ENCODE measurements at regions not wholly inside any gene's neighbourhood (a gene's known extent, or its start where the extent isn't known, plus 50 kb on each side); places are given as distances from the start of the nearest gene placed in this dataset.

GRCh38 chr3:102158080-102158740 is 276.6 kb upstream of the ZPLD1 start:
- Histone ChIP-seq H3K4me1 (peaks cover 5% of the 10 kb centered on the region), H3K27me3 (no peaks in the 10 kb centered on the region), H3K36me3 (no peaks in the 10 kb centered on the region), H3K9me3 (replicated peaks) (peaks cover 11% of the 10 kb centered on the region), H3K4me3 (no peak overlapping the region), H3K27ac (no peak overlapping the region)
- no peak for DNase-seq

GRCh38 chr3:102159810-102160451 is 274.9 kb upstream of the ZPLD1 start:
- no peaks in the 10 kb centered on the region for H3K27me3 ChIP-seq
- peaks cover 11% of the 10 kb centered on the region for H3K4me1 ChIP-seq
- DNase-seq, result no peak

GRCh38 chr3:102161384-102162006 is 273.3 kb upstream of the ZPLD1 start:
- no peak for DNase-seq

More at GRCh38 chr3:102159810-102160451, 274.9 kb upstream of the ZPLD1 start:
- H3K4me3 ChIP-seq, result no peak overlapping the region
- H3K36me3 ChIP-seq, result no peaks in the 10 kb centered on the region
- 0 out of 2 replicates have a peak, but pooled peaks cover 6% of the 10 kb centered on the region for H3K9me3 ChIP-seq (replicated peaks)
- no peak overlapping the region for H3K27ac ChIP-seq

GRCh38 chr3:102162251-102162650 is 272.6 kb upstream of the ZPLD1 start:
- Histone ChIP-seq H3K27ac (no peak overlapping the region), H3K27me3 (no peaks in the 10 kb centered on the region), H3K9me3 (replicated peaks) (no peaks in the 10 kb centered on the region), H3K4me1 (peaks cover 11% of the 10 kb centered on the region), H3K36me3 (no peaks in the 10 kb centered on the region), H3K4me3 (no peak overlapping the region)
- no peak for DNase-seq

More at GRCh38 chr3:102161384-102162006, 273.3 kb upstream of the ZPLD1 start:
- H3K27ac ChIP-seq, result no peak overlapping the region
- H3K9me3 ChIP-seq (replicated peaks), result 0 out of 2 replicates have a peak, but pooled peaks cover 6% of the 10 kb centered on the region
- H3K4me3 ChIP-seq, result no peak overlapping the region
- no peaks in the 10 kb centered on the region for H3K27me3 ChIP-seq
- H3K36me3 ChIP-seq, result no peaks in the 10 kb centered on the region
- H3K4me1 ChIP-seq, result peaks cover 11% of the 10 kb centered on the region

GRCh38 chr3:102163039-102163817 is 271.6 kb upstream of the ZPLD1 start:
- Histone ChIP-seq H3K27ac (no peak overlapping the region), H3K4me1 (peaks cover 11% of the 10 kb centered on the region), H3K27me3 (no peaks in the 10 kb centered on the region), H3K9me3 (replicated peaks) (no peaks in the 10 kb centered on the region), H3K36me3 (no peaks in the 10 kb centered on the region), H3K4me3 (no peak overlapping the region)
- DNase-seq, result peak; percentile 20 to 58

- Histone ChIP-seq H3K27ac (no peak overlapping the region), H3K4me3 (no peak overlapping the region), H3K27me3 (no peaks in the 10 kb centered on the region), H3K4me1 (peaks cover 11% of the 10 kb centered on the region), H3K36me3 (no peaks in the 10 kb centered on the region), H3K9me3 (replicated peaks) (no peaks in the 10 kb centered on the region)
- no peak for DNase-seq
Observed at GRCh38 chr3:102163818-102164154, 271.0 kb upstream of the ZPLD1 start.

- Histone ChIP-seq H3K36me3 (no peaks in the 10 kb centered on the region), H3K4me1 (peaks cover 11% of the 10 kb centered on the region), H3K27me3 (no peaks in the 10 kb centered on the region), H3K4me3 (no peak overlapping the region), H3K27ac (no peak overlapping the region), H3K9me3 (replicated peaks) (0 out of 2 replicates have a peak, but pooled peaks cover 3% of the 10 kb centered on the region)
- DNase-seq, result no peak
Observed at GRCh38 chr3:102165367-102165766, 269.4 kb upstream of the ZPLD1 start.

GRCh38 chr3:102169915-102170479 is 264.8 kb upstream of the ZPLD1 start:
- Histone ChIP-seq H3K4me1 (no peaks in the 10 kb centered on the region), H3K36me3 (no peaks in the 10 kb centered on the region), H3K9me3 (replicated peaks) (0 out of 2 replicates have a peak, but pooled peaks cover 3% of the 10 kb centered on the region), H3K27ac (no peak overlapping the region), H3K27me3 (no peaks in the 10 kb centered on the region), H3K4me3 (no peak overlapping the region)
- no peak for DNase-seq

GRCh38 chr3:102170545-102170944 is 264.3 kb upstream of the ZPLD1 start:
- DNase-seq, result no peak
- 0 out of 2 replicates have a peak, but pooled peaks cover 3% of the 10 kb centered on the region for H3K9me3 ChIP-seq (replicated peaks)
- H3K36me3 ChIP-seq, result no peaks in the 10 kb centered on the region
- H3K4me3 ChIP-seq, result no peak overlapping the region
- no peak overlapping the region for H3K27ac ChIP-seq
- H3K27me3 ChIP-seq, result no peaks in the 10 kb centered on the region
- no peaks in the 10 kb centered on the region for H3K4me1 ChIP-seq

GRCh38 chr3:102174312-102174712 is 260.5 kb upstream of the ZPLD1 start:
- Histone ChIP-seq H3K4me1 (0 out of 2 replicates have a peak, but pooled peaks cover 1% of the 10 kb centered on the region), H3K9me3 (replicated peaks) (0 out of 2 replicates have a peak, but pooled peaks cover 6% of the 10 kb centered on the region), H3K27ac (no peak overlapping the region), H3K36me3 (no peaks in the 10 kb centered on the region), H3K4me3 (no peak overlapping the region), H3K27me3 (no peaks in the 10 kb centered on the region)
- DNase-seq, result no peak

- DNase-seq, result no peak
- 0 out of 2 replicates have a peak, but pooled peaks cover 3% of the 10 kb centered on the region for H3K9me3 ChIP-seq (replicated peaks)
- H3K27me3 ChIP-seq, result no peaks in the 10 kb centered on the region
- H3K27ac ChIP-seq, result no peak overlapping the region
- peaks cover 7% of the 10 kb centered on the region; the same call in 1 of the 2 replicates for H3K4me1 ChIP-seq
- no peak overlapping the region for H3K4me3 ChIP-seq
- no peaks in the 10 kb centered on the region for H3K36me3 ChIP-seq
Observed at GRCh38 chr3:102174832-102175374, 259.9 kb upstream of the ZPLD1 start.

- H3K27ac ChIP-seq, result no peak overlapping the region
- H3K27me3 ChIP-seq, result no peaks in the 10 kb centered on the region
- no peak overlapping the region for H3K4me3 ChIP-seq
- H3K4me1 ChIP-seq, result peaks cover 18% of the 10 kb centered on the region
- no peaks in the 10 kb centered on the region for H3K36me3 ChIP-seq
- no peak for DNase-seq
- H3K9me3 ChIP-seq (replicated peaks), result 0 out of 2 replicates have a peak, but pooled peaks cover 3% of the 10 kb centered on the region
Observed at GRCh38 chr3:102176333-102177050, 258.3 kb upstream of the ZPLD1 start.

GRCh38 chr3:102177075-102177755 is 257.6 kb upstream of the ZPLD1 start:
- no peak overlapping the region for H3K27ac ChIP-seq
- H3K4me1 ChIP-seq, result peaks cover 25% of the 10 kb centered on the region
- no peak overlapping the region for H3K4me3 ChIP-seq
- DNase-seq, result no peak
- no peaks in the 10 kb centered on the region for H3K36me3 ChIP-seq
- 0 out of 2 replicates have a peak, but pooled peaks cover 3% of the 10 kb centered on the region for H3K9me3 ChIP-seq (replicated peaks)
- H3K27me3 ChIP-seq, result no peaks in the 10 kb centered on the region
